ENCODE measurements at regions not wholly inside any gene's neighbourhood (a gene's known extent, or its start where the extent isn't known, plus 50 kb on each side); places are given as distances from the start of the nearest gene placed in this dataset.

DNA sequence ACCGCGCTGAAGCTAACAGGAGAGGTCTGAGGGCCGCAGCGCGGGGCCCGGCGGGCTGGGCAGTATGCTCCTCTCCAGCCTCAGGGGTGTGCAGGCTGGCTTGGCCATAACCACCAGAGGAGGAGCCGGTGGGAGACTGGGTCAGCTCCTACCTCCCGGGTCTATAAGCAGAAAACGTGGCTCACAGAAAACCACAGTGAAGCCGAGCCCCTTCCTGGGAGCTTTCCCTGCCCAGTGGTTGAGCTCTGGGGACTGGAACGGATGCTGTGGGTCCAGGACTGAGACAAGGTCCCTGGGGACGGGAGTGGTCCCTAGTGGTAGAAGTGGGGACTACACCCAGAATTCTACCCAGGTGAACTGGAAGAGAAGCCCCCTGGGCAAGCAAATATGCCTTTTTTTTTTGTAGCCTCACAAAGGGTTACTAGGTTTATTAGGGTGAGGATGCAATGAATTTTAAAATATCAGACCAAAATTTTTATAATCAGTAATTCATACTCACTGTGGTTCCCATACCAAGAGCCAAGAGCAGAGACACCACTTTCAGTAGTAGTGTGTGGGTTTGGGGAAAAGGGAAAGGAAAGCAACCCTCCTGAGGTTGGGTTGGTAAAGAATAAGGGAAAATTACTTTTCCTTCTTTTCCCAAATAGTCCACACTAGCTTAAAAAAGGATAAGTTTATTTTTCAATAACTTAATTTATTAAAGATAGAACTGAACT is 67.9 kb upstream of the PRKCQ start:
- no peak for TF ChIP-seq YY1 (IDR thresholded peaks at IDR 0.05; ENCODE audit: insufficient read depth, insufficient read length)
- no peak for TF ChIP-seq ZNF274 (IDR thresholded peaks at IDR 0.05; ENCODE audit: low read depth, low read length)
- no peak for TF ChIP-seq SUZ12 (IDR thresholded peaks at IDR 0.05; ENCODE audit: extremely low read depth, insufficient read depth, insufficient read length)

All from NT2/D1 (cell line).